HG02981 (cell line): ENCODE measurements at regions not wholly inside any gene's neighbourhood (a gene's known extent, or its start where the extent isn't known, plus 50 kb on each side); places are given as distances from the start of the nearest gene placed in this dataset.
"Not testable (repeated sequence)": the region's sequence is repeated elsewhere in the genome, so short reads cannot be mapped to it uniquely, and the experiment has no call there.

ENCODE experiments used
- ATAC-seq: cut with Tn5 transposase; IDR thresholded peaks from one replicate; pipeline ENCODE4 v1.9.1; 2021; ENCODE audit warnings: mild to moderate bottlenecking, moderate library complexity; ENCODE audit not compliant: unreplicated experiment

- no peak for ATAC-seq
Measured at GRCh38 chr3:65174713-65175112, 486.9 kb upstream of the ADAMTS9 start.

DNA sequence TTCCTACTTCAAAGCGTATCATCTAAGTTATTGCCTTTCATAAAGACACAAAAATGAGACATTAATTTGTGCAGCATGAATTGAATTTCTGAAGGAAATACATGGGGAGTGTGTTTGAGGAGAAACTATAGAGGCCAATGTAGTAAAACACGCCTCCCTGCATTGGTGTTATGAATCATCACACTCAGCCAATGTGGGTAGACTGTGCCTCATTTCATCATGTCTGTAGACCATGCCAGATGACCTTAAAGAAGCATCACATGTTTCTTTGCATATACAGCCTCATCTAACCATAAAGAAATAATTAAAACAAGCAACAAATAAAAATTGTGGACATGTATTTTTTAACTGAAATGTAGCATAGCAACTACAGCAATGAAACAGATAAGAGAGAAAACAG, 486.0 kb upstream of the ADAMTS9 start:
- no peak for ATAC-seq

DNA sequence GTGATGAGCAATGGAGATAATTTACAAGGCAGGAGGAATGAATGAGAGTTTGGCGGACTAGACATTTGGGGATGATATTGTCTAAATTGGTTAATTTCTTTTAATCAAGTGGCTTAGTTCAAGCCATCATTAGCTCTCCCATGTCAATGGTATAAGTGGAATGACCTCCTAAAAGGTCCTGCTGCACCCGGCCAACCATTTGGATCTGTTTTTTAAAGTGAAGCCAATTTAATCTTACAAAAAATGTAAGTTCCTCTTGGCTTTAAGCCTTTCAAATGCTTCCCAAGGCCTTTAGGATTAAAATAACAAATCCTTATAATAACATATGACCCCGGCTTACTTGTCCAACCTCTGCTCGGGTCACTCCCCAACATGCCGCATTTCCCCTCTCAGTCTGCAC, 484.4 kb upstream of the ADAMTS9 start:
- no peak for ATAC-seq

- no peak for ATAC-seq
Measured at GRCh38 chr3:65170390-65171042, 482.7 kb upstream of the ADAMTS9 start.

DNA sequence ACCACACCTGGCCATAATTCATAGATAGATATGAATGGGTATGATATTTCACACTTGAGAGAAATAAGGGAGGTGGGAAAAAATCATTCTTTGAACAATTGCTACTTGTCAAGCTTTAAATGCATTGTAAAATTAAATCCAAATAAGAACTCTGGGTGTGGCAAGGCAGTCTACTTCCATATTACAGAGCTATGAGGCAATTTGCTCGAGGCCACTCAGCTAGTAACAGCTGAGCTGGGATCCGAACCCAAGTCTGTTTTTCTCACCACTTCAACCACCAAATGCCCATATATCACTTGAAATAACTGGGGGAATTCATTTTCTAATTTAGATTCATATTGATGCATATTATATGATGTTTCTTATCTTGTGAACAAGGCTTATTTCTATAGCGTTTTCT, 482.2 kb upstream of the ADAMTS9 start:
- no peak for ATAC-seq

DNA sequence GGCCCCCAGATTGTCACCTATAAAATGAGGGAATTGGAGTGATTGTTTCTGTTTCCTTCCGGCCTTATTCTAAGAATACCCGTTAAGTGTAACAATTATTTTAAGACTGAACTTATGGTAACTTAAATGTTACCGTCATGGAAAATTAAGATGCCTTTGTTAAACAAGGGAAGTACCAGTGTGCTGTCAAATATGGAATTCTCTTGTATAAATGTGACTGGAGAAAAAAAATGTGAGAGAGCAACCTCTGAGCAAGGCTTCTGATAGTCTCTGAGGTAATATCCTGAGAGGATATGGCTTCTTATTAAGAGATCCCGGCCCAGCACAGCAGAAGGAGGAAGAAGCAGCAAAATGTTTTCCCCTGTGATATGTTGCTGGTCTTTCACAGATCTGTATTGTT, 480.7 kb upstream of the ADAMTS9 start:
- no peak for ATAC-seq

GRCh38 chr3:65166531-65166930, 478.7 kb upstream of the ADAMTS9 start:
- ATAC-seq = no peak

GRCh38 chr3:65158023-65158422, 470.2 kb upstream of the ADAMTS9 start:
- ATAC-seq = no peak

DNA sequence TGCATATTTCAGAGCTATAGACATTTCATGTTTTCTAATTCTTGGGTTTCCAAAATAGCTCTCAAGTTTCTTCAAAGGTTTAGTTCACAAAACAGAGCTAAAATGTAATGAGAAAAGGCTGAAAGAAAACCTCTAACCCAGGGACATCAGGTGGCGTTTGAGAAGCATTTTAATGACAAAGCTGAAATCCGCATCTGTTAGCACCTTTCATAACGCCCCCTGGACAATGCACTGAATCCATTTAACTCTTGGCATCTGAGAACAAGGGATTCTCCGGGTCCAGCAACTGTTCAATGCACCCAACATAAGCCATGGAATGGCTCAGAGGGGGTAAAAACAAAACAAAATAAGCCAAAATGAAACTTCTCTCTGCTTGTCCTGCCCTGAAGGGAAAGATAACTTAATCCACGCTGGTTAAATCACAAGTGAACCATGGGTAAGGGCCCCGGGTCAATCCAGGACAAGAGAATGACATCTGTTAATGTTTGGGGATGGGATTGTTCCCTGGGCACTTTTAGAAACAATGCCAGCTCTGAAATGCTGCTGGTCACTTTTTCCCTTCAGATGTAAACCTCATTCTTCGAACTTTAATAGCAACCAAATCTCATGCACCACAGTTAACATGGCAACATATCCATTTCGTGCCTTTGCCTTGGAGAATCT, 466.2 kb upstream of the ADAMTS9 start:
- ATAC-seq = no peak

DNA sequence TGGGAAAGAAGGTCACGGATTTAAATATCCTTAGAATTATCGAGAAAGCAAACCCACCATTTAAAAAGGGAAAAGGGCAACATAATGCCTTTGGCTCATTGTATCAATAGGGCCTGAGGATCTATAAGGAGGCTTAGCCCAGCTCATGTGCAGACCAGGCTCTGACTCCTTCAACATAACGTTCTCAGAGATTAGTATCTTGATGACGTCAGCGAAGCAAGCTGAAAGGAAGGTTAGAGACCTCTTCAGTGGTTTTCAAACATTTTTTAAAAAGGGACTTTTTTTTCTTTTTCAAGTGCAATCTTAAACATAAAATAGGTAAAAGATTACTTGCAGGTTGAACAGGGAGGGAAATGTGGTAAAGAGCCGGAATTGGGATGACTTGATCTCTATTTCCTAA, 463.9 kb upstream of the ADAMTS9 start:
- no peak for ATAC-seq

GRCh38 chr3:65149877-65150276, 462.1 kb upstream of the ADAMTS9 start:
- no peak for ATAC-seq

DNA sequence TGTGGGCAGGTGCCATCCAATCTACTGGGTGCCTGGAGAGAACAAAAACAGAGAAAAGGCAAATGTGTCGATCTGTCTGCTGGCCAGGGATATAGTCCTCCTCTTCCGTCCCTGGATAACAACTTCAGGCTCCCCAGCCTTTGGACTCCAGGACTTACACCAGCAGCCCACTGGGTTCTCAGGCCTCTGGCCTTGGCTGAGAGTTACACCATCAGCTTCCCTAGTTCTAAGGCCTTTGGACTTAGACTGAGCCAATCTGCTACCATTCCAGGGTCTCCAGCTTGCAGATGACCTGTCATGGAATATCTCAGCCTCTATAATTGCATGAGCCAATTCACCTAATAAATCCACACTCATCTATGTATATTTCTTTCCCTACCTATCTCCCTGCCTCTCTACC, 460.9 kb upstream of the ADAMTS9 start:
- no peak for ATAC-seq

GRCh38 chr3:65146179-65146578, 458.4 kb upstream of the ADAMTS9 start:
- no peak for ATAC-seq

GRCh38 chr3:65145680-65146079, 457.9 kb upstream of the ADAMTS9 start:
- no peak for ATAC-seq

DNA sequence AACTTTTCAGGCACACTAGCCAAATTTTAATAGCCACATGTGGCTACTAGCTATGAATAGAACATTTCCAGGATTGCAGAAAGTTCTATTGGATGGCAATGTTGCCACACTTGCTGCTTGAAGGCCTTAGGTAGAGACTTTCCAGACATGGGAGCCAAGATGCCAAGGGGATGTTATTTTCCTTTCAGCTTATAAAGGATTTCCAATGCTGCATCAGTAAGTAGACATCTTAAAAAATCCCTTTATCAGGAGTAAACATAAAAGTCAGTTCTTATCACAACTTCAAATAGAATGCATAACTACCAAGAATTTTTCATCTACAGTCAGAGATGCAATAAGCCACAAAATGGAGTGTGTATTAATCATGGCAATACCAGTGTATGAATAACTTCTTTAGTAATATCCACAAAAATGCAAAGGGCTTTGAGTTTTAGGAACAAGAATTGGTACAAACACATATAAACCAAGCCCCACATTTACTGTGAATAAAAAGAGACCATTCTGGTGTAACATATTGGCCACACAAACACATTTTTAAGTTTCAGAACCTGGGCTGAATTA, 457.1 kb upstream of the ADAMTS9 start:
- no peak for ATAC-seq

- ATAC-seq = no peak
Measured at GRCh38 chr3:65142456-65142855, 454.7 kb upstream of the ADAMTS9 start.

DNA sequence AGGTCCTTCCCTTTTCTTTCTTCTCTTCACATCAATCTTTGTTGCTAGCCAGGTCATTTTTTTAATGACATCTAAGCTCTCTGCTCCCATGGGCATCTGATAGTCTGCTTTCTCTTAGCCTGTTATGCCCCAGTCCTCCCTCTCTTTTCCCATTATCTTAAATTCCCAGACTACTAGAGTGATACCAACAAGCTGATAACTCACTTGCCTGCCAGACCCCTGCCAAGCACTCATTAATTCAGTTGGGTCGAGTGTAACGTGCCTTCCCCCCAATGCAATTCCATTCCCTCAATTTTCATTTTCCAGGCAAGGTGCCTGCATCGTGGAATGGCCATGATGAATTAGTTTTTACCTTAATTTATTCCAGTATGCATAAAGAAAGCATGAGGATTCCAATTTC, 450.8 kb upstream of the ADAMTS9 start:
- no peak for ATAC-seq

DNA sequence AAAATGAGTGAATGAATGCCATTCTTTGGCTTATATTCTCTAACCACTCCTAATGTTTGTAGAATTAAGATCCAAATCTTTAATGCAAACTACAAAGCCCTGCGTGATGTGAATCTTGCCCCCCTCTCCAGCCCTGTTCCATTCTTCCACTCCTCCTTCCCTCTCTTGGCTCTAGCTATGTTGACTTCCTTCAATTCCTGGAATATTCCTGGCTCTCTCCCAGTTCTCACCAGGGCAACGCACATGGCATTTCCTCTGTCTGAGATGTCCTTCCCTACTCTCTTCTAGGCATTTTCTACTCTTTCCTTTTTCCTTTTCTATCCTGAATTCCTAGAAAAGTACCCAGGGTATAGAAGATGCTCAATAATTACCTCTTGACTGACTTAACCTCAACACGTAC, 446.0 kb upstream of the ADAMTS9 start:
- ATAC-seq = not testable (repeated sequence)

GRCh38 chr3:65130782-65131181, 443.0 kb upstream of the ADAMTS9 start:
- ATAC-seq = no peak

- ATAC-seq = no peak
Measured at GRCh38 chr3:65128346-65128745, 440.5 kb upstream of the ADAMTS9 start.

DNA sequence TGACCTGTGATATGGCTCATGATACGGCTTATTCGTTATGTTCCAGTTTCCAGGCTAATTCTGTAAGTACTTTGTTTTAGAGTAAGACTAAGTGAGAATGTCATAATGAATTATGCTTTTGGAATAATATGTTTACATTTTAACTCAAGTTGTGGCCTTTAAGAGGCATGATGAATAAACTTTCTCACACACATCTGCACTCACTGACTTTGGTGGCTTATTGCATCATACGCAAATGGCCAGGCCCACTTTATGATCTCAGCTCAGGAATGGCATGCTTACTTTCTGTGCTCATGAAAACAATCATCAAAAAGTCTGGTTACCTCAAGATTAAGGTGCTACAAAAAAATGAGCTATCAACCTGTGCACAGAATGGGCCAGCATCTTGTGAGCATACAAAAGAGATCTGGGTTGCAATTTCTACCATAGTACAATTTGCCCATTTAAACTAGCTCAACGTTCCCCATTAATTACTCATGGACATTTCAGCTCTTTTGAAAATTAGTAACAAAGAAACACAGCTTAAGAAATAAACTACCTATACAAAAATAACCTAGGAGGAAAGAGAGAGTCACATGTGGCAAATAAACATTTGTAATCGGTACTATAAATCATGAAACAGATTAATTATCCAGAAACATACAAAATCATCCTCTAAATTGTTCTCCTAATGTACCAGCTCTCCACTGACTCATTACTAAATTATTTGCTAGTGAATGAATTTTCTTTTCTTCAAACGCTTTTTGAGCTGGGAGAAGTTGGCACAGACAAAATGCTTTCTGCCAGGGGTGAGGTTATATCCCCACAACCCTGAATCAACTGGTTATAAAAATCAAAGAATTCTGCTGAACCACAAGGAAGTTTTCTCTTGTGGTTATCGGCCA, 439.0 kb upstream of the ADAMTS9 start:
- ATAC-seq = no peak

DNA sequence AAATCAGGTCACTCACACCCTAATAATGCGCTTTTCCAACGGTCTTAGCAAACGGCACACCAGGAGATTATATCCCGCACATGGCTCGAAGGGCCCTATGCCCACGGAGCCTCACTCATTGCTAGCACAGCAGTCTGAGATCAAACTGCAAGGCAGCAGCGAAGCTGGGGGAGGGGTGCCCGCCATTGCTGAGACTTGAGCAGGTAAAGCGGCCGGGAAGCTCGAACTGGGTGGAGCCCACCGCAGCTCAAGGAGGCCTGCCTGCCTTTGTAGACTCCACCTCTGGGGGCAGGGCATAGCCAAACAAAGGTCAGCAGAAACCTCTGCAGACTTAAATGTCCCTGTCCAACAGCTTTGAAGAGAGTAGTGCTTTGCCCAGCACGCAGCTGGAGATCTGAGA, 432.4 kb upstream of the ADAMTS9 start:
- not testable (repeated sequence) for ATAC-seq
